ENCODE measurements at regions not wholly inside any gene's neighbourhood (a gene's known extent, or its start where the extent isn't known, plus 50 kb on each side); places are given as distances from the start of the nearest gene placed in this dataset.

- TF ChIP-seq CTCF (conservative IDR thresholded peaks at IDR 0.05; ENCODE audit: low read depth, low read length) (no peak), EZH2 (IDR thresholded peaks at IDR 0.05; ENCODE audit: borderline replicate concordance, low read depth, low read length, poor library complexity, severe bottlenecking) (no peak)
These were observed 260.9 kb upstream of the ATP5MC3 start for GRCh38 chr2:175442441-175442840.

All from A673 (cell line).